RWPE2 (cell line): ENCODE measurements at regions not wholly inside any gene's neighbourhood (a gene's known extent, or its start where the extent isn't known, plus 50 kb on each side); places are given as distances from the start of the nearest gene placed in this dataset.

Experiments
- ATAC-seq: fragments of 200-7000 bp; cut with Tn5 transposase; 3 replicates; pipeline ENCODE4 v1.9.1; 2021; ENCODE audit warnings: low read depth
- DNase-seq: peaks from one replicate; pipeline ENCODE4 v3.0.0-alpha.2; 2020; ENCODE audit warnings: low spot score
- H3K27ac ChIP-seq: fragments of 450-650 bp; 2 replicates; pipeline ENCODE4 v1.5.1; 2017; ENCODE audit warnings: mild to moderate bottlenecking; ENCODE audit not compliant: poor library complexity, severe bottlenecking
- H3K27me3 ChIP-seq: fragments of 250-450 bp; sonication (Bioruptor Pico); 2 replicates; pipeline ENCODE4 v1.5.1; 2021; ENCODE audit warnings: mild to moderate bottlenecking, moderate library complexity; ENCODE audit not compliant: insufficient read depth, poor library complexity, severe bottlenecking
- H3K36me3 ChIP-seq: fragments of 250-450 bp; sonication (Bioruptor Pico); 2 replicates; pipeline ENCODE4 v1.5.1; 2020; ENCODE audit warnings: low read depth, mild to moderate bottlenecking, moderate library complexity
- H3K4me1 ChIP-seq: fragments of 250-450 bp; sonication (Bioruptor Pico); 2 replicates; pipeline ENCODE4 v1.5.1; 2021; ENCODE audit warnings: mild to moderate bottlenecking, moderate library complexity; ENCODE audit not compliant: insufficient read depth, poor library complexity, severe bottlenecking
- H3K4me3 ChIP-seq: fragments of 250-450 bp; sonication (Bioruptor Pico); 2 replicates; pipeline ENCODE4 v1.5.1; 2021; ENCODE audit warnings: mild to moderate bottlenecking, moderate library complexity; ENCODE audit not compliant: severe bottlenecking
- H3K9me3 ChIP-seq: fragments of 250-450 bp; sonication (Bioruptor Pico); 2 replicates; pipeline ENCODE4 v1.5.1; 2021; ENCODE audit warnings: mild to moderate bottlenecking, moderate library complexity; ENCODE audit not compliant: severe bottlenecking
- CTCF ChIP-seq: fragments of 450-650 bp; IDR thresholded peaks from one replicate; pipeline ENCODE4 v1.5.1; 2017; ENCODE audit warnings: mild to moderate bottlenecking, moderate library complexity; ENCODE audit not compliant: poor library complexity, severe bottlenecking

DNA sequence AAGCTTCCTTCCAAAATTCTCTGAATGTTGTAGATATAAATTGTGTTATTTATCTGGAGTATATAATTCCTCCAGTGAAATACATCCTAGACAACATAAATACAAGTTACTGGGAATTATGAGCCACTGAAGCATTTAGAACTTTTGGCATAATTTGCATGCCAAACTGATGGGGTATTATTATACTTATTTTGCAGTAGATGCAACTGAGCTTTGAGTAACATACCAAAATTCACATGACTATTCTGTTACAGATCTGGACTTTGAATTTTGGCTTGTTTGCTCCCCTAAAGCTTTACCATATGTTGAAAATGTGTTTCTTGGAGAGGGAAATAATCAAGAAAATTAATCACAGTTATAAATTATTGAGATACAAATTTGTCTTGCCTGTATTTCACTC lies 372.5 kb downstream of the CDH11 start:
- Histone ChIP-seq H3K27ac (no peak overlapping the region), H3K36me3 (no peaks in the 10 kb centered on the region), H3K9me3 (no peaks in the 10 kb centered on the region), H3K27me3 (peaks cover 8% of the 10 kb centered on the region), H3K4me1 (no peaks in the 10 kb centered on the region), H3K4me3 (no peak overlapping the region)
- no peak for TF ChIP-seq CTCF
- DNase-seq (no peak), ATAC-seq (no peak)

DNA sequence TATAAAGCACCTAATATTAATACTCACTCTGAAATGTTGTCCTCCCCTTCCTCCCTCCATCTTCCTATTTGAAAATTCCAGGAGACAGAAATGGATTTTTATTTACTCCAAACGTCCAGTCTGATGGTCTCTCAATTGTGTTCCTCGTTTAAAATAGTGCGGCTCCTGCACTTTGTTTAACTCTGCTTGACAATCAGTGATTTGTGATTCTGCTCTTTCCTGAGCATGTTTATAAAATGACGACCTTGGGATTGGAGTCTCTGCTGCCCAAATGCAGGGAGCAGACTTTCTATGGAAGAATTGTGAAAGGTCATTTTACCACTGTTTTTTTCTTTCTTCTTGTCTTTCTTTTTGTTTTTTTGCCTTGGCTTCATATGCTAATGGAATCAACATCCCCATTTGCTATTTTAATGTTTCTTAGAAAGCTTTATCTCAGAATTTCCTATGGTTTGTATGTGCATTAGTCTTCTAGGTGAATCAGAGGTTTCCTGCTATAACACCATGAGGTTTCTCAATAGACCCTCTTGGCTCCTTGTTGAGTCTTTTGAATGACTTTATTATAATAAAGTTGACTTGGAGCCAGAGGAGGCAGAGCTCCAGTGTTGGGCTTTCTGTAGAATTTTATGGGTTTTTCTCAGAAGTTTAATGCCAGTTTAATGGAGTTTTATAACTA lies 376.5 kb downstream of the CDH11 start:
- DNase-seq (no peak), ATAC-seq (no peak)
- Histone ChIP-seq H3K27me3 (peaks cover 5% of the 10 kb centered on the region), H3K27ac (no peak overlapping the region), H3K4me3 (no peak overlapping the region), H3K36me3 (no peaks in the 10 kb centered on the region), H3K9me3 (no peaks in the 10 kb centered on the region), H3K4me1 (no peaks in the 10 kb centered on the region)
- TF ChIP-seq CTCF, result no peak

DNA sequence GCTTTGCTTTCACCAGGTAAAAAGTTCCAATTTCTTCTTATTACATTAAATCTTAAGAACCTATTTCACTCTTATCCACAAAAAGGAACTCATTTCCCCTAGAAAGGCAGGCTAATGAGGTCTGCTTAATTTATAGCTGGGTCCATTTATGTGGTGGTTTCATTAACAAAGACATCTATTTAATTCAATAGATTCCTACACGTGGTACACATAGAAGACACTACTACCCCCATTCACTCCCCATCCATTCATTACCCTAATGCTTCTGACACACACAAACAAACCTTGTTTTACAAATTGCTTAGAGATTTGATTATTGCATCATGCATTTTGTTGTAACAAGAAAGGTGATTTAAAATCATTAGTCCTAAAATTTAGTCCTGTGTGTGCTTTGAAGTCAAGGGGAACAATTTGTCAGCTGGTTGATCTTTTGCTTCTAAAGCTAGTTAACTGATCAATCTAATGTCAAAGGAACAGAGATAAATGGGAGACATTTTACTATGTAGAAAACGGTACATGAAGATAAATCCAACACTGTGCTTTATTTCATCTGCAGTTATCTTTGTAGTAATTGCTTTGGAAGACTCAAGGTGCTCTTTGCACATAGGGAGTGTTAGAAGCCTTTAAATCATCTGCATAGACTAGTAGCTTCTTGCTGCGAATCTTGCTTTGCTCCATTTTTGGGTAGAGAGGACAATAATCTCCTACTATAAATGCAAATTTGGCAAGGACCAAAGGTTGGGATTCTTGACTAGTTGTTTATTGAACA lies 379.2 kb downstream of the CDH11 start:
- Histone ChIP-seq H3K36me3 (no peaks in the 10 kb centered on the region), H3K27ac (no peak overlapping the region), H3K9me3 (no peaks in the 10 kb centered on the region), H3K4me1 (no peaks in the 10 kb centered on the region), H3K27me3 (peaks cover 5% of the 10 kb centered on the region), H3K4me3 (no peak overlapping the region)
- DNase-seq, result no peak
- no peak for ATAC-seq
- no peak for TF ChIP-seq CTCF

- DNase-seq (no peak), ATAC-seq (no peak)
- Histone ChIP-seq H3K9me3 (no peaks in the 10 kb centered on the region), H3K36me3 (no peaks in the 10 kb centered on the region), H3K27me3 (peaks cover 5% of the 10 kb centered on the region), H3K27ac (no peak overlapping the region), H3K4me1 (no peaks in the 10 kb centered on the region), H3K4me3 (no peak overlapping the region)
- TF ChIP-seq CTCF, result no peak
These were observed 381.6 kb downstream of the CDH11 start for GRCh38 chr16:64740261-64740660.
